ENCODE measurements at regions not wholly inside any gene's neighbourhood (a gene's known extent, or its start where the extent isn't known, plus 50 kb on each side); places are given as distances from the start of the nearest gene placed in this dataset.
A peak's percentile ranks its signal among the peaks of the same experiment; 100 is the strongest.

GRCh38 chr6:48764286-48765044, 653.5 kb upstream of the PTCHD4 start:
- TF ChIP-seq TCF4 (CRISPR knock-in tag; IDR thresholded peaks at IDR 0.05; ENCODE audit: borderline replicate concordance): peak; percentile 76; the same call in 1 of the 2 replicates
- TF ChIP-seq ISL1 (CRISPR knock-in tag; IDR thresholded peaks at IDR 0.05): 0 out of 2 replicates have a peak, but pooled peaks have one; percentile 21
- TF ChIP-seq ARNTL (CRISPR knock-in tag; IDR thresholded peaks at IDR 0.05; ENCODE audit: borderline replicate concordance, low read depth): no peak

GRCh38 chr6:48757661-48758060, 646.7 kb upstream of the PTCHD4 start:
- no peak for ATAC-seq
- TF ChIP-seq TOX (CRISPR knock-in tag; IDR thresholded peaks at IDR 0.05; ENCODE audit: borderline replicate concordance): no peak
- TF ChIP-seq CSRNP3 (CRISPR knock-in tag; IDR thresholded peaks at IDR 0.05): no peak
- no peak for TF ChIP-seq PATZ1 (CRISPR knock-in tag; IDR thresholded peaks at IDR 0.05; ENCODE audit: borderline replicate concordance)
- TF ChIP-seq CSDC2 (CRISPR knock-in tag; IDR thresholded peaks at IDR 0.05): no peak
- no peak for TF ChIP-seq POU6F1 (CRISPR knock-in tag; IDR thresholded peaks at IDR 0.05; ENCODE audit: borderline replicate concordance, low read depth)

More at GRCh38 chr6:48764286-48765044, 653.5 kb upstream of the PTCHD4 start:
- ATAC-seq: no peak; the same call in 2 of the 3 replicates

- ATAC-seq: no peak
- TF ChIP-seq ZFP30 (CRISPR knock-in tag; IDR thresholded peaks at IDR 0.05) (no peak), ZC3H10 (CRISPR knock-in tag; IDR thresholded peaks at IDR 0.05) (no peak), ZNF8 (CRISPR knock-in tag; IDR thresholded peaks at IDR 0.05) (no peak), ZNF70 (CRISPR knock-in tag; IDR thresholded peaks at IDR 0.05) (no peak), SNAI2 (CRISPR knock-in tag; IDR thresholded peaks at IDR 0.05) (no peak), BACH2 (CRISPR knock-in tag; IDR thresholded peaks at IDR 0.05; ENCODE audit: borderline replicate concordance) (no peak), POU6F1 (CRISPR knock-in tag; IDR thresholded peaks at IDR 0.05; ENCODE audit: borderline replicate concordance, low read depth) (no peak), CREB5 (CRISPR knock-in tag; IDR thresholded peaks at IDR 0.05; ENCODE audit: low read depth) (no peak), ZFP3 (CRISPR knock-in tag; IDR thresholded peaks at IDR 0.05) (no peak), PPARA (CRISPR knock-in tag; IDR thresholded peaks at IDR 0.05; ENCODE audit: borderline replicate concordance) (no peak), CSDC2 (CRISPR knock-in tag; IDR thresholded peaks at IDR 0.05) (no peak), ESRRG (CRISPR knock-in tag; IDR thresholded peaks at IDR 0.05) (no peak), ISL1 (CRISPR knock-in tag; IDR thresholded peaks at IDR 0.05) (no peak)
Observed at GRCh38 chr6:48755315-48755714, 644.3 kb upstream of the PTCHD4 start.

GRCh38 chr6:48754641-48755040, 643.6 kb upstream of the PTCHD4 start:
- no peak for TF ChIP-seq ZNF70 (CRISPR knock-in tag; IDR thresholded peaks at IDR 0.05)
- no peak for TF ChIP-seq ISL1 (CRISPR knock-in tag; IDR thresholded peaks at IDR 0.05)
- no peak for TF ChIP-seq RARB (CRISPR knock-in tag; IDR thresholded peaks at IDR 0.05)
- no peak for TF ChIP-seq OSR1 (CRISPR knock-in tag; IDR thresholded peaks at IDR 0.05)
- TF ChIP-seq ESRRG (CRISPR knock-in tag; IDR thresholded peaks at IDR 0.05): no peak
- ATAC-seq: no peak

Measured in SK-N-SH treated with all-trans-retinoic acid at 6 μM for 48 hours (cell line).